CD4-positive, alpha-beta T cell treated with Interleukin-21 for 1 hour (primary cell): ENCODE measurements at regions not wholly inside any gene's neighbourhood (a gene's known extent, or its start where the extent isn't known, plus 50 kb on each side); places are given as distances from the start of the nearest gene placed in this dataset.

Experiments used
- DNase-seq: peaks from one replicate; pipeline ENCODE4 v3.0.0-alpha.2; 2020

DNA sequence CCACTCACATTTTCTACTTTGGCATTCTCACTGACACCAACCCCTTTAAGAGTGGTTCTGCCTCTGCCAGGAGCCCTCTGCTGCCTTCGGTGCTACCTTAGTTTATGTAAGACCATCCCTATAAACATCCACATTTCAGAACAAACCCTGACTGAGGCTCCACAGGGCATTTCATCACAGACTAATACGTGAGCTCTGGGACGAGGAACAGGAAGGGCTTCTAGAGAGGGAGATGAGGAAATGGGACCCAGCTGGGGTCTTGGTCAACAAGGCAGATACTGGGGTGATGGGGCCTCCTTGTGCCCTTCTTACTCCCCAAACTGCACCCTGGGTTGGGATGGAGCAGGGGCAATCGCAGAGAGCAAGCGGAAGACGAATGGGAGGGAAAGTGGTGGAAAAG is 86.5 kb upstream of the FYN start:
- no peak for DNase-seq

DNA sequence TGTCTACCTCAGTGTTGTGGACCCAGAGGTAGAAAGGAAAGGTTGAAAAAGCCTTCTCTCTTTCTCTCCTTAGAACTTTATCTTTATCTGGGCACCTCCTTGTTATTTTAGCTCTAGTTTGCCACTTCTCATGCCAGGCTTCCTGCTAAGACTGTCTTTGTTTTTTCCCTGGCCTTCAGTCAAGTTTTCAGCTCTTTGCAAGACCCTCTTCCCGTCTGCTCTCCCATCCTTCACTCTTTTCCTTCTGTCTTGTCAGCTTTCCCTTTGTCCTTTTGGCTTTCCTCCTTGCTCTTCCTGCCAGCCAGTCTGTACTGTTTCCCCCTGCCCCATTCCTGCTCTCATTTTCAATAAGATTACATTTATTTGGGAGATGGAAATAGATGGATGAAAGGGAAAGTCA is 86.8 kb upstream of the CCN6 start:
- DNase-seq, result no peak

GRCh38 chr6:111970426-111970825 is 83.5 kb upstream of the CCN6 start:
- DNase-seq, result no peak

DNA sequence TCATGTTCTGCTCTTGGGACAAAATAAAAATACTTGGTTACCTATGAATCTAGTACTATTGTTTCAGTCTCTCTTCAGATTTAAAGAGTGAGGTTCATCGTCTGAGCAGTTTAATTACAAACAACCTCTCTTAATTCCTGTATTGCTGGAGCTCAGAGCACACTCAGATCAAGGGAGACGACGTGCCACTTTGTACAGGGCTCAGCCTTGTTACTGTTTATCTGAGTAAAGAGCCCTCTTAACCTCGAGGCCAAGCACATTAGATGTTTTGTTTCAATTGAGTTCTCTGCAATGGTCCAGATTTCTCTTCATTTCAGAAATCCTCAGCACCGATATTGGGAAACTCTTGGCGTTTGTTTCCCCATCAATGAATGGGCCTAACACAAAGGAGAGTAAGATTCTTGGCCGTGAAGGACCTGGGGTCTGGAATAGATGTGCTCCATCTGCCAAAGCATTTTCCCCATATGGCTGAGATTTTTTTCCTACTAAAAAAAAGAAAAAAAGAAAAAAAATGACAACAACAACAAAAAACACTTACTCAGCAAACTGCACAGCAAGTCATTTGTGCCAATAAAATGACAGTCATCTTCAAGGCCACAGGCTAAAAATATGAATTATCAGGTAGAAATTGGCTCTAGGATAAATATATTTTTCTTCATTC is 82.6 kb upstream of the CCN6 start:
- no peak for DNase-seq

DNA sequence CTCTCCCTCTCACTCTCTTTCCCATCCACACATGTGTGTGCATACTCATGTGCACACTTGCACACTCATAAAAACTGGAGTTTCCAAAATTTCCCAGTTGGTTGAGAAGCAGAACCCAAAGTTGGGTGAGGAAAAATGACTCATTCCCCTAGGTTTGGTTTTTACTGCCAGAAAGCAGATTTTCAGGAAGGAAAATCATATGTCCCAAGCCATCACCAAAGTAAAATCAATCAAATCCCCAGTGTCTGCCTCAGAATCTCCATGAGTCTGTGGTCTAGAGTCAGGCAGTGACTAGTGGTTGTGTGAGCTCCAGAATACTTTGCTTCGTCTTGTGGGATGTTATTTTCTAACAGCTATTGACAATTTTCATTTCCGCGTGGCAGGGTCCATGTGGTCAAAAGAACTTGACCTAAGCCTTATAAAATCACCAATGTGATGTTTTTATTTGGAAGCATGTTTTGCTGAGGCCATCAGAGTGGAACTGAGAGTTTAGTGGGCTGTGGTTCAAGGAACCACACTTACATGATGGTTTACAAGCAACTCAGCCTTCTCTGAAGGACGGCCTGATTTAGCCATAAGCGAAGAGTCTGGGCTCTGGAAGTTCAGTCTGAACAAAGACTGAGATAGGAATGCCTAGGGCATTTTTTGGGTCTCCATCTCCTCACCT is 81.9 kb upstream of the CCN6 start:
- DNase-seq, result no peak

GRCh38 chr6:111972745-111973117 is 81.2 kb upstream of the CCN6 start:
- DNase-seq, result peak; percentile 33

- peak; percentile 65 for DNase-seq
Observed at GRCh38 chr6:111973118-111973761, 80.7 kb upstream of the CCN6 start.

DNA sequence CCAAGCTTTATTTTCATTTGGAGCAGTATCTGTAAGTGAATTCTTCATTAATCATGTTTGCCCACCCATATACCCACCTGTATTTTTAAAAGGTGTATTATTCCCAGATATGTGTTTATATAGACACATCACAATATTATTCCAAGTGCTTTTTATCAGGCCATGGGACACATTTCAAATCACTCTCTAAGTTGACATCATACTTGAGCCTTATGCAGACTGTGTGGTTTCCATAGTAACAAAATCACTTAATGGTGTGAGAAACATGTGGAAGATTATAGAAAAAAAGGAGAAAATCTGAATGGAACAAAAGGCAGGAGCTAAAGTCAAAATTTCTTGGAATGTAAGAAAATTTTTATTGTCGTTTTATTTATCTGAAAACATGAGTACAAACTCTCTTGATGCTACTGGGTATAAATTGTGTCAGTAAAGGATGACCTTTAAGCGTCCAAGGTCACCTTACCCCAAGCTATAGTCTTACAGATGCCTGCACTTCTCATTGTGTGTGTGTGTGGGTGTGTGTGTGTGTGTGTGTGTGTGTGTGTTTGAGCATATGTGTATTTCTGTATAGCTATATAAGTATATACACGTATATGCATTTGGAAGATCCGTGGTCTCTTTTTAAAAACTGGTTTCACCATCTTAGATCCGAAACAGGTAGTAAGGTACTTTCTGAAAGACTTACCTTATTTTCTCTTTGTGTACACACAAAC is 79.8 kb upstream of the CCN6 start:
- peak; percentile 20 for DNase-seq

DNA sequence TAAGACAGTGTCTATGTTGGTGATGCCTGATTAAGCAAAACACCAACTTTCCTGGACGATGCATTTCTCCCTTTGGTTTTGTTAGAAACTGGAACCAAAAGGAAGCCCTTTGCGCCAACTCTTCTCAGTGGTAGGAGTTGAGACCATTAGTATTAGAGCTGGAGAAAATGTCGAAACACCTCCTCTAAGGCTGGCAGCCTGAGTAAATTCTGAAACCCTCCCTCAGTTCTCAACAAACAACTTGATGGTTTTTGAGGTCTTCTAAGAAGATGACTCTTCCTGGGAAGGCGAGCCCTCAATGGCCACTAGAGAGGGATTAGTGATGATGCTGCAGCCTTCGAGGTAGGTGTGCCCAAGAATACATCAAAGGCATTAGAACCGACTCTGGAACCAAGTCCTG is 78.4 kb upstream of the CCN6 start:
- DNase-seq, result no peak

- no peak for DNase-seq
Observed at GRCh38 chr6:111976139-111976538, 77.8 kb upstream of the CCN6 start.

DNA sequence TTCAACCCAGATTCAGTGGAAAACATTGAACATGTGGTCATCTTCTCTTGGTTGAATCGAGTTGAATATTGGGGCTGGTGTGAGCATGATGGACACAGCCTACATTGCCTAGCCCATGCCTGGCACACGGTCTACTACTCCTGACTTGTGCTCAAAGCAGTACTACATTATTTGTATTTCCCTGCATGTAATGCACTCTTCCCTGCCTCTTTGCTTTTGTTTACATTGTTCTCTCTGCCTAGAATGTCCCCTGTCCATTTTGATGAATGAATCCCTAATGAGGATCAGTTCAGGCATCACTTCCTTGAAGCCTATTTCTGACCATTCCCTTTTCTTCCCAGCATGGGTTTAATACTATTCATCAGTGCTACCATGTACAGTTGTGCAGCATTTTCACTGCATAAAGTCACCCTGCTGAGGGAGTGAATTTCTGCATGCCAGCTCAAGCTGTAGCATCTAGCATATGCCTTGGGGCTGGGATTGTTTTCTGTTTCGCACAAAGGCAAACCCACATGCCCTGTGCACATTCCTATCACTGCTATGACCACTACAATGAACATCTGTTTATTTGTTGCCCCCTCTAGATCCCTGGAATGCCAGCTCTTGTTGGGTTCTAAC is 75.3 kb upstream of the CCN6 start:
- DNase-seq, result no peak

- DNase-seq, result no peak
Observed at GRCh38 chr6:111979633-111980032, 74.3 kb upstream of the CCN6 start.

DNA sequence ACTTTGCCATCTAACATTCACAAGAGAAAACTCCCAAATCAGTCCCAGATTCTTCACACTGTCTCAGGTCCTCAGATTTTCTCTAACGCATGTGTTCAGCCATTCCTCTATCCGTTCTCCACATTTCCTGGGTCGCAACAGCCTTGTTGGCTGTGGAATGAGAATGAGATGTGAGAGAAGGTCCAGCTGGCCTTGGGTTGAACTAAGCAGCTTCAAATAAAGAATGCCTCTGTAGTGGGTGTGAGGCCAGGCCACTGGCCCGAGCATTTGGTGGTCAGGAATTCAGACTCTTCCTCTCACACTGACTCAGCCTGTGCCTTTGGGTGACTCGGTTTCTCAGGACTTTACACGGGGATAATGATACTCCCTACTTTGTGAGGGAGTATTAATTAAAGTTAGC is 73.8 kb upstream of the CCN6 start:
- no peak for DNase-seq

DNA sequence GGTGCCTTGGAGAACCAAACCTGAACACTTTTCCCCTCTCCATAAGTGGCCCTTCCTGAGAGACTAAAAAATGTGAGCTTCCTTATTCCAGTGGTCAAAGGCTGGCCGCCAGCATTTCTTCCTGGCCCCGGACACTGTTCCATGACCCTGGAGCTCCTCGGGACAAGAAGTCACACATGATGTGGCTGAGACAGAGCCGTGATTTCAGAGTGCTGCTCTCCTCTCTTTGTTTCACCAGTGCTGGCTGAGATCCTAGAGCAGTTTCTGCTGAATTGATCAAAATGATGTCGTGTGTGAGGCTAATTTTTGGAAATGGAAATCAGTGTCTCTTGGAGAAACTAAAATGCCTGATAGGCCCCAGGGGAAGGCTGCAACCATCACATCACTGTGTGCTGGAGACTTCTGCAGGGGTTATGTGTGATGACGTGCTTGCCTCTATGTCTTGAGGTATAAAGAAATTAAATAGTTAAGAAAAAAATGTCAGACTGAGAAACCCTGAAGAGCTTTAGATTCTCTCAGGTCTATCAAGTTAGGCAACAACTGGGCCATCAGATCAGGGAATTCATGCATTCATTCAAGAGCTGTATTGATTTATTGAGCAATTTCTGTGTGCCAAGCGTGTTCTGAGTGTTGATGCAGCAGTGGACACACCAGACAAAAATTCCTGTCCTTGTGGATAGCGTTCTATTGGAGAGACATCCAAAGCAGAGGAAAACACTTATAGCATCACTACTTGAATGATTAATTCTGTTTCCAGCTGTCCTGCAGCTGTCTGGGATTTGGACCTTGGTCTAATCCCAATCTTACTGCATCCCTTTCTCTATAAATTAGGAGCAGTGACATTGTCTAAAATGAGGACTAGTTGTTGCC is 72.7 kb upstream of the CCN6 start:
- DNase-seq, result no peak

DNA sequence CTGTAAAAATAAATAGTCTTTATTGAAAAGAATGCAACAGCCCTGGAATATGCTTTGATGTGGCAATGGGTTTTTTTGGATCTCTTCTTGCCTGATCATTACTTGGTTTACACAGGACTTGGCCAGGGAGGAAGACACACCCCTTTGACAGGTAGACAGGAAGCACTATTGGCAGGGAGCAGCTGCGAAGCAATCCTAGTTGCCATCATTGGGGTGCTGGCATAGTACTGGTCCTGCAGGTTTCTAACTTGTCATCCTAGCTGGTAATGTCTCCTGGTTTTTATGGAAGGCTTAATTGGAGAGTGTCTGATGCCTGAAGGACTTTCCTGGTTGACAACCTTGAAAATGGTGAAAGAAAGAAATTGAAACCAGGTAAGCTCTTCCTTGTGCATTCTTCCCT is 71.2 kb upstream of the CCN6 start:
- no peak for DNase-seq

DNA sequence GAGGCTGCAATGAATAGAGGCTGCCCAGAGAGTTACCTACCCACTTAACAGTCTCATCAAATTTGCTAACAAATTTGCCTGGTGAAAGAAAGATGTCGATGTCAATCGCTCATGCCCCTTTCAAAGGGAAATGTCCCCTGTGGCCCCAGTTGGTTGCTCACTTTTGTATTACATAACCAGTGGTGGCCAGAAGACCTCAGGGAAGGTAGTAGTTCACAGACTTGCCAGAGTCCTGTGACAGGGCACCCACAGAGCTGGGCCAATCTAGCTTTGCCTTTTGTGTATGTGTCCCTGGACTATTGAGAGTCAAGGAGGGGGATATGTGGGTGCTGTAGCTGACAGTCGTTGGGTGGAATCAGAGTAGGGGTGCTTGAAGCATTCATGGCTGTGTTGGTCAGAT is 70.7 kb upstream of the CCN6 start:
- DNase-seq, result no peak

- DNase-seq, result no peak
Observed at GRCh38 chr6:111984081-111984480, 69.8 kb upstream of the CCN6 start.

DNA sequence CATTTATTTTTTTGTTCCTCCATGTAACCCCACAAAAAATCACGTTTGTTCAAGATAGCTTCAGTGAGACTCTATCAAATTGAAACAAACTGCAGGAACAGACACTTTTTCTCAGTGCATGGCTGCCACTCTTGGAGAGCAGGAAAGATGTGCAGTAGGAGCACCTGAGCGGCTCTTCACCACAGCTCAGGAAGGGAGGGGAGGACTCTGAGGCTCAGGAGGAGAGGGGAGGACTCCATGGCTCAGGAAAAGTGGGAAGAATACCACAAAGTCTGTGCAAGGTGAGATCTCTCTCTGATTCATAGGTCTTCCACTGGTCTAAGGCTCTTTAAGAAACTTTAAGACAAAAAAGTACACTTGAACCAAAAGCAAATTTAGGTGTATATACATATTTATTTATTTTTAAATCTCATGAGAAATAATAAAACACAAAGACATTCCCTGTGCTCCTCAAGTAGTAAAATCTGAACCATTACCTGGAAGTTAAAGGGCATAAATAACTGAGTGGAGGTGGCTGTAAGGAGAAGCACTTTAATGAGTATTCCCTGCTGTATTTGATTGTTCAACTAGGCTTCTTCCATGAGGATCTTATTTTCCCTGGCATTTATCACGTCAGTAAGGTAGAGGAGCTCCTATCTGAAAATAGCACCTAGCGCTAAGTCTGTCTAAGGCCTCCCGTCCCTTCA is 69.2 kb upstream of the CCN6 start:
- DNase-seq, result no peak

GRCh38 chr6:111985202-111985731 is 68.6 kb upstream of the CCN6 start:
- peak; percentile 55 for DNase-seq

- DNase-seq, result no peak
Observed at GRCh38 chr6:111986651-111987050, 67.3 kb upstream of the CCN6 start.

GRCh38 chr6:111987295-111987694 is 66.6 kb upstream of the CCN6 start:
- DNase-seq, result no peak

DNA sequence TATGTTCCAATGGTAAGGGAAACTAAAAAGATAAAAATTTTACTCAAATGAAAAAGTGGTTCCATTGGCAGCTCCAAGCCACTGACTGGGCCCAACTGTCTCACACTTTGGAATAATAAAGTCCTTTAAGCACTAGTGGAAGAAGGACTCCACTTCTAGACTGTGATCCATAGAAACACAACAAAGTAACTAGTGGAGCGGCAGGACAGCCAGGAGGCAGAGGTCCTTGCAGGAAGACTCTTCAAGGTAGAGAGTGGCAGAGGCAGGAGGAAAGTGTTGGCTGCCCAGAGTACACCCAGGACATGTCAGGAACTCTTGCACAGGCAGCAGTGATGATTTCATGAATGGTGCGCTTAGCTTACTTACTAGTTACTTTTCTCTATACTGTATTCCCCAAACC is 65.0 kb upstream of the CCN6 start:
- DNase-seq, result no peak
